OCI-LY3 (cell line): ENCODE measurements at regions not wholly inside any gene's neighbourhood (a gene's known extent, or its start where the extent isn't known, plus 50 kb on each side); places are given as distances from the start of the nearest gene placed in this dataset.

Experiments used
- CTCF ChIP-seq: fragments of 200-600, 300-600 bp; sonication (generic); IDR thresholded peaks from 2 replicates; pipeline ENCODE4 v1.5.1; 2014; ENCODE audit warnings: antibody characterized with exemption, low read length, low read depth
- EZH2phosphoT487 ChIP-seq: fragments of 200-600 bp; shearing (Covaris generic); IDR thresholded peaks from 2 replicates; pipeline ENCODE4 v1.6.1; 2018; ENCODE audit warnings: antibody characterized with exemption, mixed run types, low read depth

- TF ChIP-seq CTCF = no peak
- TF ChIP-seq EZH2phosphoT487 = no peak
These were observed 1178.7 kb downstream of the SUCLG1 start for GRCh38 chr2:83280391-83280790.
